Esophagus squamous epithelium (tissue), 4 donors: ENCODE measurements at regions not wholly inside any gene's neighbourhood (a gene's known extent, or its start where the extent isn't known, plus 50 kb on each side); places are given as distances from the start of the nearest gene placed in this dataset.

Source experiments
- CTCF ChIP-seq, 6 experiments: fragments of 450-650 bp in 4 of 6; fragments of 200-600 bp in 2 of 6; sonication (generic) in 2 of 6; IDR thresholded peaks; one replicate each; pipeline ENCODE4 v1.5.1; 2016 to 2019; ENCODE audit warnings: antibody characterized with exemption in 6 of 6, mild to moderate bottlenecking in 4 of 6, moderate library complexity in 4 of 6
- POLR2A ChIP-seq, 4 donors: fragments of 450-650 bp; IDR thresholded peaks; one replicate each; pipeline ENCODE4 v1.6.1; 2017; ENCODE audit warnings: antibody characterized with exemption in 4 of 4, mild to moderate bottlenecking in 4 of 4, moderate library complexity in 3 of 4

- TF ChIP-seq CTCF (IDR thresholded peaks at IDR 0.05) (no peak), POLR2A (IDR thresholded peaks at IDR 0.05) (no peak)
Observed at GRCh38 chrX:96204928-96205327, 479.7 kb upstream of the DIAPH2 start.
